NCI-H226 (cell line): ENCODE measurements at regions not wholly inside any gene's neighbourhood (a gene's known extent, or its start where the extent isn't known, plus 50 kb on each side); places are given as distances from the start of the nearest gene placed in this dataset.

Source experiments
- DNase-seq: peaks from one replicate; pipeline ENCODE4 v3.0.0-alpha.2; 2015

- no peak for DNase-seq
Measured at GRCh38 chr10:4034907-4035598, 250.0 kb upstream of the KLF6 start.

DNA sequence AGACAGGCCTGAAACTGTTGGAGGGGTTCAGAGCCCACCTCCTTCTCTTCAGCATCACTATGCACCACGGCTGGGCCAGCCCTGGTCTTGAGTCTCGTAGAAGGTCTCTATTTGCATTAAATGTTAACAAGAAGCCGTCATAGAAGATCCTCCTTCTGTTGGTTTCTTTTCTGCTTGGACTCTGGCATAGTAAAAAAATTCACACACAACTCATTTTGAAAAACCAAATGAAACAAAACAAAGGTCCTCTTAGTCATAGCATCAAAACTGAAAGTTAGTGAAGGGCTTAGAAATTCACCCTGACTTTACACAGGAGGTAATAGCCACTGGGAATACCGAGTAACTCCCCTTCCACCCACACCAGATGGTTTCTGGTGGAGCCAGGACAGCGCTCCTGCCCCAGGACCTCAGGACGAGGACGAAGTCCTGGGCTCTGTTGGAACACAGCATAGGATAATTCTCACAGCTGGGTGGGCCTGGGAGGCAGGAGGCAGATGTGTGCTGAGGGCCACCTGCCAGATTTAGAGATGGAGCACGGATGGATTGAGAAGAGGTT is 248.4 kb upstream of the KLF6 start:
- no peak for DNase-seq

GRCh38 chr10:4029866-4030265 is 244.9 kb upstream of the KLF6 start:
- DNase-seq, result no peak

- no peak for DNase-seq
Measured at GRCh38 chr10:4028854-4029583, 244.0 kb upstream of the KLF6 start.

GRCh38 chr10:4028027-4028471 is 243.0 kb upstream of the KLF6 start:
- DNase-seq, result no peak

DNA sequence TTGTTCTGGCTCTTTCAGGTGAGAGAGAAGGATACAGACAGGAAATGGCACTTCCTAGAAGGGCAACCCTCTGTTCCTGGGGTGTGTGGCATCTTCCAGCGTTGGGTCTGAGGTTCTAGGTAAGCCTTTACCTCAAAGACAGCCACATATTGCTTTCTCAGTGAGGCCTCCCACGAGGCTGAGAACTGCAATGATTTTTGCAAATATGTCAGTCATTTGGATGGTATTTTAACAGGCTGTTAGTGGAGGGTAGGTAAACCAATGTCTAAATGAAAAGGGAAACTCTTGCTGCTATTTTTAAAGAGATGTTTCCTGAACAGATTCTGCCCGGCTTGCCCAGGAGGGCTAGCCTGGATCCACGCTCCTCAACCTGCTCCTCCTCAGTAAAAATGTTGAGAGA is 240.3 kb upstream of the KLF6 start:
- no peak for DNase-seq

GRCh38 chr10:4024516-4025245 is 239.7 kb upstream of the KLF6 start:
- DNase-seq, result no peak

GRCh38 chr10:4024027-4024426 is 239.0 kb upstream of the KLF6 start:
- DNase-seq, result no peak

- DNase-seq, result no peak
Measured at GRCh38 chr10:4022473-4022872, 237.5 kb upstream of the KLF6 start.

DNA sequence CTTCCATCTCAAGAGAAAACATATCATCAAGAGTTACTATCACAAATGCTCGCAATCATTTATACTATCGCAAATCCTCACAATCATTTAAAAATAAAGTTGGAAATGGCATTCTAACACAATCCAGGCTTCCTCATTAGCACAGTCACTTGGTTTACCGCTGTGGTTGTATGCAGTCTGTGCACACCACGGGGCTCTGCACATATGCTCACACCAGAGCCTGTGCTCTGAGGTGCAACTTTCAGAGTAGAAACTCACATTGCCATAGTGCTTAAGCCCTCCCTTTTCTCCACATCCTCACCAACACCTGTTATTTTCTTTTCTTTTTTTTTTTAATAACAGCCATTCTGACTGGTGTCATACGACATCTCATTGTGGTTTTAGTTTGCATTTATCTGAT is 235.6 kb upstream of the KLF6 start:
- no peak for DNase-seq

DNA sequence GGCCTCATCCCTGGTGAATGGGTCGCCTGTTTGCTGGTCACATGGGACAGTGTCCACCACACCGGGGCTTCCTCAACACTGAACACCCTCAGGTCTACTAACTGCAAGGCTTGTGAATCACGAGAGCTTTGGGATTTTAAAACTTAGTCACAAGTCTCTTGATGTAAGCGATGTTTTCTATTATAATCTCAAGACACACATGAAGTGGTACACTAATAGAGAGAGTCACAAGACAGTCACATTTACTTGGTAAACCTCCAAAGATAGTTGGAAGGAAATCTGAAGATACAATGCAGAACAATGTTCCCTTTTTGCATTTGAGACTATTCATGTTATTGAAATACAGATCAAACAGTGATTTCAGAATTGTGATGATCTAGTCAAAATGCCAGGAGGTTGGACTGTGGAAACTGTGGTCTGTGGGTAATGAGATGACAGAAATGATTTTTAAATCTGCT is 233.1 kb upstream of the KLF6 start:
- DNase-seq, result no peak

- no peak for DNase-seq
Measured at GRCh38 chr10:4017336-4017735, 232.3 kb upstream of the KLF6 start.

DNA sequence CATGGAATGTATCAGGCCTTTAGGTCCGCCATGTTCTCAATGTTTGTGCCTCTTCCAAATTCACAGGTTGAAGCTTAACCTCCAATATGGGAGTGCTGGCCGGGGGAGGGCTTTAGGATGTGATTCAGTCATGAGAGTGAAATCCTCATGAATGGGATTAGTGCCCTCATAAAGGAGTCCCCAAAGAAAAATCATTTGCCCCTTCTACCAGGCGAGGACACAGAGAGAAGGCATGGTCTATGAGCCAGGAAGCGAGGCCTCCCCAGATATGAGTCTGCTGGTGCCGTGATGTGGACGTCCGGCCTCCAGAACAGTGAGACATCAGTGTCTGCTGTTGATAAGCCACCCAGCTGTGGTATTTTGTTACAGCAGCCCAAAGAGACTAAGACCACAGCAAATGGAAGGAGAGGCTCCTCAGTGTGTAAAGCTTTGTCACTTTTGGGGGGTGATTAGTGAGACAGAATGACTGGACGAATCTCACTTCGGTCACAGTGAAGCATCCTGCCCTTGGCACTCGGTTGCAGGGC is 231.3 kb upstream of the KLF6 start:
- DNase-seq, result no peak

GRCh38 chr10:4013651-4014121 is 228.7 kb upstream of the KLF6 start:
- no peak for DNase-seq

DNA sequence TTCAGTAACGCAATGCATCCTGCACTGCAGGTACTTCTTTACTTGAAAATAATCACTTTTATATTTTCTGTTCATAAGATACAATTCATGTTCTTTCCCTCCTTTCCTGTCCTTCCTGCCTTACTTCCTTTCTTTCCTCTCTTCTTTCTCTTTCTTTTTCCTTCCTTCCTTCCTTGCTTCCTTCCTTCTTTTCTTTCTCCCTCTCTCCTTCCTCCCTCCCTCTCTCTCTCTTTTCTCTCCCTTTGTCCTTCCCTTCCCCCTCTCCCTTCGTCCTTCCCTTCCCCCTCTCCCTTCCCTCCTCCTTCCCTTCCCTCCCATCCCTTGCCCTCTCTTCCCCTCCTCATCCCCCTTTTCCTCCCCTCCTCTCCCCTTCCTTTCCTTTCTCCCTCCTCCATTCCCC is 227.8 kb upstream of the KLF6 start:
- DNase-seq, result no peak

GRCh38 chr10:4011136-4011812 is 226.3 kb upstream of the KLF6 start:
- no peak for DNase-seq

GRCh38 chr10:4008676-4009382 is 223.8 kb upstream of the KLF6 start:
- no peak for DNase-seq

DNA sequence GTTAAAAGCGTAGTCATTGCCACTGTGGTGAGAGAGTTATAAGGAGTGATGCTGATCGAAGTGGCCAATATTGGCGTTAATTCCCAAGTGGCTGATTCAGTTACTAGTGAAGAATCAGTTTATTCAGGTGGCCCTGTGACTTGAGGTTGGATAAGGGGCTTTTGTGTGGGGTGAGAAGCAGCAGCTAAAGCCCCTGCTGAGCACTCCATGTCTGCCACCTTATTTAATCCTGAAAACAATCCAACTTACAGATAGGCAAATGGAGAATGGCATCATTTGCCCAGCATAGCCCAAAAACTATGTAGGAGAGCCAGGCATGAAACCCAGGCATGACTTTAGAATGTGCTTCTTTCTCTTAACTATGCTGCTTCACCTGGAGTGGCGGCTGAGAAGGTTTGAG is 222.8 kb upstream of the KLF6 start:
- DNase-seq, result no peak

- no peak for DNase-seq
Measured at GRCh38 chr10:4006858-4007257, 221.8 kb upstream of the KLF6 start.

DNA sequence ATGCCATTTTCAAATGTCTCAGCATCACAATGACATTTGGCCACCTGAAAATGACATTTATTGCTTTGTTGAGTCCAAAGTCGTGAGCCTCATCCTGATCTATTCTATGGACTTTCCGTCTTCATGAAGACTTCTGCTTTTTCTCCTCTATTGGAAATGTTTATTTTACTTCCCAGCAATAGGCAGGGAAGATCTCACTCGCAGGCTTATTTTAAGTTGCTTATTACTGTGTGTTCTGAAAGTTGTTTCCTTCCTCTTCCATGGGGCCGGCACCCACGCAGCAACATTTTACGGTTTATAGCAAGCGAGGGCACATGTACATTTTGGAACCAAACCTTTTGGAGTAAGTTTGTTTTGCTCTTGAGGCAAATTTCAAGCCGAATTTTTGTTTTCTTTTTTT is 221.0 kb upstream of the KLF6 start:
- DNase-seq, result no peak

DNA sequence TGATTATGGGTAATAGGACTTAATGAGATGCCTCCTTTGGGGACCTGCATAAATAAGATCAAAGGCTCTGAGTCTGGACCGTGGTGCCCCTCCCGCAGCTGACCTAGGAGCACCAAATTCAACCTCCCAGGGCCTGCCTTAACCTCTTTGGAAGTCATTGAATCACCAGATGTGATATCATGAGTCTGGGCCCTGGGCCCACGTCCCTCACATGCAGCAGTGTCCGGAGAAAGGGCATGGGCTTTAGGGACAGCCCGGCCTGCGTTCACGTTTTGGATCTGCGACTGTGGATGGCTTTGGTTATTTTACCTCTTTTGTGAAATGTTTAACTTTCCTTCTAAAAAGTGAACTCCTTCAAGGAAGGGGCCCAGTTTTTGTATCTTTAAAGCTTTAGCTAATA is 220.0 kb upstream of the KLF6 start:
- DNase-seq, result no peak

DNA sequence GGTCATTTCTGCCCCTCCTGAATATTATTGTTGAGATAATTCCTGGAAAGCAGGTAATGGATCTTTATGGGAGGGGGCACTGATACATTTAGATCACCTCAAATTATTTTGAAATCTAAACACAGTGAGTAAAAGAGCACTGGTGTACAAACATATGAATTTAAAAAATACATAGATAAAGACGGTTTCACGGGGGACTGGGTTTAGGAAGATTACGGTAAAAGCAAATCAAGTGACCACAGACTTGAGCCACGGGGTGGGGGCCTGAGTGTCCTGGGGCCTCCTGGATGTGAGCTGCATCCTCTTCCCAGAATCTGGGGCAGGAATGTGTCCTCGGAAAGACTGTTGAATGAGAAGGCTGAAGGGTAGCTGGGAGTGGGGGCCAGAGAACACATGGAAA is 219.1 kb upstream of the KLF6 start:
- no peak for DNase-seq
